SJSA1 (cell line): ENCODE measurements at regions not wholly inside any gene's neighbourhood (a gene's known extent, or its start where the extent isn't known, plus 50 kb on each side); places are given as distances from the start of the nearest gene placed in this dataset.
"Not testable (repeated sequence)": the region's sequence is repeated elsewhere in the genome, so short reads cannot be mapped to it uniquely, and the experiment has no call there.

Experiments
- DNase-seq, 2 experiments: peaks; one replicate each; pipeline ENCODE4 v3.0.0-alpha.2; 2015 to 2020; ENCODE audit warnings: low spot score in 2 of 2, low read depth in 1 of 2
- H3K27ac ChIP-seq: fragments of 250-450 bp; sonication (Bioruptor Pico); 2 replicates; pipeline ENCODE4 v1.5.1; 2020; ENCODE audit warnings: mild to moderate bottlenecking, moderate library complexity
- H3K27me3 ChIP-seq: fragments of 250-450 bp; sonication (Bioruptor Pico); replicated peaks from 2 replicates; pipeline ENCODE4 v1.5.1; 2020; ENCODE audit warnings: mild to moderate bottlenecking, moderate library complexity
- H3K36me3 ChIP-seq: fragments of 250-450 bp; sonication (Bioruptor Pico); 2 replicates; pipeline ENCODE4 v1.5.1; 2020; ENCODE audit warnings: mild to moderate bottlenecking
- H3K4me1 ChIP-seq: fragments of 250-450 bp; sonication (Bioruptor Pico); replicated peaks from 2 replicates; pipeline ENCODE4 v1.6.1; 2021; ENCODE audit warnings: mild to moderate bottlenecking
- H3K4me3 ChIP-seq: fragments of 250-450 bp; sonication (Bioruptor Pico); 2 replicates; pipeline ENCODE4 v1.5.1; 2020; ENCODE audit warnings: mild to moderate bottlenecking
- H3K9me3 ChIP-seq: fragments of 250-450 bp; sonication (Bioruptor Pico); replicated peaks from 2 replicates; pipeline ENCODE4 v1.5.1; 2020; ENCODE audit warnings: mild to moderate bottlenecking

- Histone ChIP-seq H3K4me1 (no peaks in the 10 kb centered on the region), H3K9me3 (no peaks in the 10 kb centered on the region; the same call in 1 of the 2 replicates), H3K4me3 (no peak overlapping the region), H3K36me3 (no peaks in the 10 kb centered on the region), H3K27ac (no peak overlapping the region), H3K27me3 (no peaks in the 10 kb centered on the region)
- DNase-seq: no peak
Measured at GRCh38 chr5:44679214-44679613, 129.5 kb upstream of the MRPS30 start.

DNA sequence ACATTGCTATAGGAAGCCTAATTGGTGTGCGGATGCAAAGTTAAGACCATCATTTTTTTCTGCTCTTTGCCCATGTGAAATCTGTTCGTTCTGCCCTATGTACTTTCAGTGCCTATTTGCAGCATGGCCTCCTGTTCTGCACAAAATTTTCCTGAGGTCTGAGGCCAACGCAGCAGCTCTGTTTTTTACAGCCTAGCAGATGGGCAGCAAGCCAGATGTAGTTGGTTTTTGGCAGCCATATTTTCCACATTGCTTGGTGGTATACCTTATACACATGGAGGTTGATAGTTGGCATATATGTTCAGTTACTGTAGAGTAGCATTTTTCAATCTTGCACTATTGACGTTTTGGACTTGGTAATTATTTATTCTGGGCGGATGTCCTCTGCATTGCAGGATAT lies 133.5 kb upstream of the MRPS30 start:
- Histone ChIP-seq H3K4me3 (no peak overlapping the region), H3K9me3 (no peaks in the 10 kb centered on the region; the same call in 1 of the 2 replicates), H3K4me1 (no peaks in the 10 kb centered on the region), H3K27me3 (no peaks in the 10 kb centered on the region), H3K36me3 (no peaks in the 10 kb centered on the region), H3K27ac (no peak overlapping the region)
- DNase-seq: no peak

DNA sequence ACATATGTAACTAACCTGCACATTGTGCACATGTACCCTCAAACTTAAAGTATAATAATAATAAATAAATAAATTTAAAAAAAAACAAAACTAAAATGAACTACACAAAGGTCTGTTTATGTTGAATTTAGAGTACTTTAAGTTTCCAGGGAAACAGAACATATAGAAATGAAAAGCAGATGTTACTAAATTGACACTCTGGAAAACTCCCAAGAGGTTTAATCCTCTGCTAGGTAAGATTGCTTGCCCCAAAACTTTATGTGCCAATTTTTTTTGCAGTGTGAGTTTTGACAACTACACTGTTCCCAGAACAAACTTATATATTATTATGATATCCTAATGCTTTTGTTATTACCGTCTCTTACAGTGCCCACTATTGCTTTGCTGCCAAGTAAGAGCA lies 134.3 kb upstream of the MRPS30 start:
- no peaks in the 10 kb centered on the region for H3K4me1 ChIP-seq
- DNase-seq: no peak
- H3K27ac ChIP-seq: no peak overlapping the region
- H3K27me3 ChIP-seq: no peaks in the 10 kb centered on the region
- H3K36me3 ChIP-seq: no peaks in the 10 kb centered on the region
- no peaks in the 10 kb centered on the region; the same call in 1 of the 2 replicates for H3K9me3 ChIP-seq
- no peak overlapping the region for H3K4me3 ChIP-seq

- not testable (repeated sequence) for H3K4me1 ChIP-seq, H3K27me3 ChIP-seq, H3K36me3 ChIP-seq, H3K4me3 ChIP-seq, DNase-seq, H3K27ac ChIP-seq, H3K9me3 ChIP-seq
Measured at GRCh38 chr5:44668471-44668870, 140.3 kb upstream of the MRPS30 start.

DNA sequence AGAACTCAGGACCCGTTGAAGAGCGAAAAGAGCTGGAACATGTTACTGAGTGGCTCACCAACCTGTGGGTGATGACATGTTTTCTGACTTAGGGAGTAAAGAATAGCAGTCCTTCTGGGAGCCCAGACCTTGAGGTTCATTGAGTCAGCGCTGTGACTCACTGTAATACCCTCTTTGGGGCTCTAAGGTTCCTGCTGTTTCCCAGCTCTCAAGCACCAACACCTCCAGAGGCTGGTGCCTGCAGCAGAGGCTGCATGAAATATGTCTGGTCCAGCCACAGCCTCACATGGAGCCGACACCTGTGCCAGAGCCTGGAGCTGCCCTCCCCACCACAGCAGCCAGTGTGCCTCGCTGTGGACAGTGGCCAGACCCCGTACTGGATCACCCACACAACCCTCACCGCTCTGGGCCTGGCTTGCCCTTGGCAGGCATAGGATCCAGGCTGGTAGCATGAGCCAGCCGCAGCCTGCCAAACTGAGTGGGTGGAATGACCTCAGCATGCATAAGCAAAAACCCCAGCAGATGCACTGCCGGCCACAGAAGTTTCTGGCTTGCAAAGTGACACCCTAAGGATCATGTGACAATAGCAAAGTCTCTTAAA lies 143.5 kb upstream of the MRPS30 start:
- Histone ChIP-seq H3K4me3 (no peak overlapping the region), H3K36me3 (no peaks in the 10 kb centered on the region), H3K9me3 (no peaks in the 10 kb centered on the region), H3K27me3 (no peaks in the 10 kb centered on the region), H3K27ac (no peak overlapping the region), H3K4me1 (no peaks in the 10 kb centered on the region)
- DNase-seq: no peak

- Histone ChIP-seq H3K4me3 (no peak overlapping the region), H3K27me3 (no peaks in the 10 kb centered on the region), H3K4me1 (no peaks in the 10 kb centered on the region), H3K27ac (no peak overlapping the region), H3K36me3 (no peaks in the 10 kb centered on the region), H3K9me3 (no peaks in the 10 kb centered on the region)
- no peak for DNase-seq
Measured at GRCh38 chr5:44664711-44665100, 144.0 kb upstream of the MRPS30 start.

- no peak overlapping the region for H3K4me3 ChIP-seq
- H3K27me3 ChIP-seq: no peaks in the 10 kb centered on the region
- H3K4me1 ChIP-seq: no peaks in the 10 kb centered on the region
- H3K36me3 ChIP-seq: no peaks in the 10 kb centered on the region
- no peaks in the 10 kb centered on the region for H3K9me3 ChIP-seq
- DNase-seq: no peak
- no peak overlapping the region for H3K27ac ChIP-seq
Measured at GRCh38 chr5:44663991-44664710, 144.6 kb upstream of the MRPS30 start.

GRCh38 chr5:44661851-44662250 lies 146.9 kb upstream of the MRPS30 start:
- Histone ChIP-seq H3K4me3 (no peak overlapping the region), H3K27ac (no peak overlapping the region), H3K27me3 (no peaks in the 10 kb centered on the region), H3K9me3 (peaks cover 6% of the 10 kb centered on the region; the same call in 1 of the 2 replicates), H3K4me1 (no peaks in the 10 kb centered on the region), H3K36me3 (no peaks in the 10 kb centered on the region)
- DNase-seq: no peak

GRCh38 chr5:44660251-44660650 lies 148.5 kb upstream of the MRPS30 start:
- Histone ChIP-seq H3K27me3 (no peaks in the 10 kb centered on the region), H3K36me3 (no peaks in the 10 kb centered on the region), H3K27ac (no peak overlapping the region), H3K9me3 (peaks cover 6% of the 10 kb centered on the region; the same call in 1 of the 2 replicates), H3K4me3 (no peak overlapping the region), H3K4me1 (no peaks in the 10 kb centered on the region)
- DNase-seq: no peak

DNA sequence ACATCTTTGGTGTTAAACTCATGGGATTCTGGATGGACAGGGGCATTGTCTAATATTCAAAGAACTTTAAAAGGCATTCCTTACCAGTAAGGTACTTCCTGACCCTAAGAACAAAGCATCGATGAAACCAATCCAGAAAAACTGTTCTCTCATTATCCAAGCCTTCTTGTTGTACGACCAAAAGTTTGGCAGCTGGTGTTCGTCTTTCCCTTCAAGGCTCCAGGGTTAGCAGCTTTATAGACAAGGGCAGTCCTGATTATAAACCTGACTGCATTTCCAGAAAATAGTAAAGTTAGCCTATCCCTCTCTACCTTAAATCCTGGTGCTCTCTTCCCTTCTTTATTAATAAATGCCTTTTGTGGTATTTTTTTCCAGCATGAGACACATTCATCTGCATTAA lies 149.4 kb upstream of the MRPS30 start:
- Histone ChIP-seq H3K27me3 (no peaks in the 10 kb centered on the region), H3K4me1 (no peaks in the 10 kb centered on the region), H3K27ac (no peak overlapping the region), H3K9me3 (peaks cover 6% of the 10 kb centered on the region; the same call in 1 of the 2 replicates), H3K4me3 (no peak overlapping the region), H3K36me3 (no peaks in the 10 kb centered on the region)
- no peak for DNase-seq

- no peak for DNase-seq
- Histone ChIP-seq H3K27me3 (no peaks in the 10 kb centered on the region), H3K36me3 (no peaks in the 10 kb centered on the region), H3K4me1 (no peaks in the 10 kb centered on the region), H3K27ac (no peak overlapping the region), H3K9me3 (peaks cover 6% of the 10 kb centered on the region; the same call in 1 of the 2 replicates), H3K4me3 (no peak overlapping the region)
Measured at GRCh38 chr5:44652674-44653073, 156.1 kb upstream of the MRPS30 start.

GRCh38 chr5:44646016-44646415 lies 162.7 kb upstream of the MRPS30 start:
- Histone ChIP-seq H3K36me3 (no peaks in the 10 kb centered on the region), H3K9me3 (no peaks in the 10 kb centered on the region), H3K27me3 (no peaks in the 10 kb centered on the region), H3K27ac (no peak overlapping the region), H3K4me3 (no peak overlapping the region), H3K4me1 (no peaks in the 10 kb centered on the region)
- DNase-seq: no peak

DNA sequence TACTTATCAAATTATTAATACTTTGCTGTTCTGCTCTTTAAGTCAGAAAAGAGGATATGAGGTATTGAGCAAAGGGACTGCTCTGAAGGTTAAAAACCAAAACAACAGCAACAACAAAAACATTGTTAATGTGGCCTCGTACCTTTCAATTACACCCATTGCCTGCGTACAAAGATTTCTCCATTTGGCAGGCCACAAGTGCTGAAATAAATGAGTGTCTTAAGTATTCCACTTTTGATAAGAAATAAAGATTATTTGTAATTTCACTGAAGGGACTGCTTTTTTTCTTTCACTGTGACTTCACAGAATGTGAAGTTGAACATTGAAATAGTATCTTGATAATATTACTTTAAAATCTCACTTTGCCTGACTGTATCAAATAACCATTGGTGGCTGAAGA lies 163.2 kb upstream of the MRPS30 start:
- Histone ChIP-seq H3K4me1 (no peaks in the 10 kb centered on the region), H3K4me3 (no peak overlapping the region), H3K9me3 (no peaks in the 10 kb centered on the region), H3K27me3 (no peaks in the 10 kb centered on the region), H3K27ac (no peak overlapping the region), H3K36me3 (no peaks in the 10 kb centered on the region)
- no peak for DNase-seq

- Histone ChIP-seq H3K4me3 (no peak overlapping the region), H3K9me3 (no peaks in the 10 kb centered on the region), H3K27ac (no peak overlapping the region), H3K27me3 (no peaks in the 10 kb centered on the region), H3K4me1 (no peaks in the 10 kb centered on the region), H3K36me3 (no peaks in the 10 kb centered on the region)
- no peak for DNase-seq
Measured at GRCh38 chr5:44644628-44645027, 164.1 kb upstream of the MRPS30 start.
